Calu3 (cell line): ENCODE measurements at regions not wholly inside any gene's neighbourhood (a gene's known extent, or its start where the extent isn't known, plus 50 kb on each side); places are given as distances from the start of the nearest gene placed in this dataset.

Experiments
- BruUV-seq: library from RNA; stranded (reverse); fragments of 400-500 nt; replicated peaks from 2 replicates; lab custom pipeline; 2021; lab: Mats Ljungman, UMichigan
- CTCF ChIA-PET: fragments of 300-600 bp; sonication (Branson Sonifier 250); formaldehyde crosslinking; loops from one replicate; lab custom pipeline; 2022; ENCODE audit warnings: antibody characterized with exemption; lab: Charles Lee
- DNase-seq: peaks from one replicate; pipeline ENCODE4 v3.0.0; 2022
- H3K27ac Mint-ChIP-seq: one replicate; pipeline ENCODE4 v1.8.0; 2022; ENCODE audit warnings: mixed read lengths; ENCODE audit not compliant: unreplicated experiment
- H3K27me3 Mint-ChIP-seq: one replicate; pipeline ENCODE4 v1.8.0; 2022; ENCODE audit warnings: mixed read lengths; ENCODE audit not compliant: unreplicated experiment
- H3K36me3 Mint-ChIP-seq: one replicate; pipeline ENCODE4 v1.8.0; 2022; ENCODE audit warnings: mild to moderate bottlenecking, moderate library complexity, mixed read lengths; ENCODE audit not compliant: insufficient read depth, unreplicated experiment
- H3K4me1 Mint-ChIP-seq: one replicate; pipeline ENCODE4 v1.8.0; 2022; ENCODE audit warnings: mild to moderate bottlenecking, low read depth, mixed read lengths; ENCODE audit not compliant: unreplicated experiment
- H3K4me3 Mint-ChIP-seq: one replicate; pipeline ENCODE4 v1.8.0; 2022; ENCODE audit warnings: mild to moderate bottlenecking, low read depth, moderate library complexity, mixed read lengths; ENCODE audit not compliant: unreplicated experiment
- H3K9me3 Mint-ChIP-seq: one replicate; pipeline ENCODE4 v1.8.0; 2022; ENCODE audit warnings: low read depth, mixed read lengths; ENCODE audit not compliant: unreplicated experiment
- intact Hi-C: fragments of 100-400 bp; cut with micrococcal nuclease; formaldehyde crosslinking; loops from one replicate; pipeline ENCODE4 v1.10.0; 2022; ENCODE audit not compliant: unreplicated experiment
- TF ChIP-seq, protein P1 (sequence below): fragments of 200-600 bp; IDR thresholded peaks from one replicate; pipeline ENCODE4 v1.8.0; 2022; ENCODE audit warnings: antibody characterized with exemption; ENCODE audit not compliant: unreplicated experiment

DNA sequence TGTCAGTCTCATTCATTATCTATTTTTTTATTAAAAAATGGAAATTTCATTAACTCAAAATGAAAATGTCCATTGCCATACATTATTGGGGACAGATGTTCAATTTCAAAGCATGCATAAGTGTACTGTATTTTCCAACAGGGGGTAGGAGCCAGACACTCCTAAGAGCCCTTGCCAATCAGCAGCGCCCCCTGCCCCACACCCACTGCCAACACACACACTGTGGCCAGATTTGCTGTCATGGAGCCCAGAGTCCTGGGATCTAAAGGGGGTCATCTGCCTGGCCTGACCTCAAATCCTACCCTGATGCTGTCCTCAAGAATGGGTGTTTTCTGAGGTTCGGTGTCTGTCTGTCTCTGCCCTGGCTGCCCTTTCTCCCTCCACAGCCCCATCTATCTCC is 162.2 kb upstream of the TWIST2 start:
- Mint-ChIP-seq H3K4me1 (peaks cover 22% of the 10 kb centered on the region), H3K27me3 (peaks cover 9% of the 10 kb centered on the region), H3K27ac (peak overlapping the region; percentile 83), H3K4me3 (no peak overlapping the region), H3K36me3 (no peaks in the 10 kb centered on the region), H3K9me3 (peaks cover 3% of the 10 kb centered on the region)
- intact Hi-C loops, result no loop called here
- DNase-seq, result no peak
- CTCF ChIA-PET, result interaction anchor here (0.8 kb wide), 1 partner anchor 11 kb away, joined by 3 read pairs; no protein-coding TSS in a partner anchor
- BruUV-seq, result no TSS peak
- TF ChIP-seq, protein P1, sequence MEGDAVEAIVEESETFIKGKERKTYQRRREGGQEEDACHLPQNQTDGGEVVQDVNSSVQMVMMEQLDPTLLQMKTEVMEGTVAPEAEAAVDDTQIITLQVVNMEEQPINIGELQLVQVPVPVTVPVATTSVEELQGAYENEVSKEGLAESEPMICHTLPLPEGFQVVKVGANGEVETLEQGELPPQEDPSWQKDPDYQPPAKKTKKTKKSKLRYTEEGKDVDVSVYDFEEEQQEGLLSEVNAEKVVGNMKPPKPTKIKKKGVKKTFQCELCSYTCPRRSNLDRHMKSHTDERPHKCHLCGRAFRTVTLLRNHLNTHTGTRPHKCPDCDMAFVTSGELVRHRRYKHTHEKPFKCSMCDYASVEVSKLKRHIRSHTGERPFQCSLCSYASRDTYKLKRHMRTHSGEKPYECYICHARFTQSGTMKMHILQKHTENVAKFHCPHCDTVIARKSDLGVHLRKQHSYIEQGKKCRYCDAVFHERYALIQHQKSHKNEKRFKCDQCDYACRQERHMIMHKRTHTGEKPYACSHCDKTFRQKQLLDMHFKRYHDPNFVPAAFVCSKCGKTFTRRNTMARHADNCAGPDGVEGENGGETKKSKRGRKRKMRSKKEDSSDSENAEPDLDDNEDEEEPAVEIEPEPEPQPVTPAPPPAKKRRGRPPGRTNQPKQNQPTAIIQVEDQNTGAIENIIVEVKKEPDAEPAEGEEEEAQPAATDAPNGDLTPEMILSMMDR, result no peak

DNA sequence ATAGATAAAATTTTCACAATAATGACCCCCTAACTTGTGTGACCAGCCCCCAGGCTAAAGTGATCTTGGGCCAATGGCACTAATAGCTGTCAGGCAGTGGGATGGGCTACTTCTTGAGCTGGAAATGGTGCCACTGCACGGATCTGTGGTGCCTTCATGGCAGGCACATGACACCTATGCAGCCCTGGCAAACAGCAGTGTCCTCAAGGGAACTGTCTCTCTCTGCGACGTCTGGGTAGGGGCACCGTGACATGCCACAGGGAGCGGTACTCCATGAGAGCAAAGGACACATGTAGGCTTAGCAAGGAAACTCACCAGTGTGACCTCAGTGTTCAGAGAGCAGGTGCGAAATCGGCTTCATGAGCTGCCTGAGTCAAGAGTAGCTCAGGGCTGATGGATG is 161.7 kb upstream of the TWIST2 start:
- CTCF ChIA-PET, result no interaction called here

DNA sequence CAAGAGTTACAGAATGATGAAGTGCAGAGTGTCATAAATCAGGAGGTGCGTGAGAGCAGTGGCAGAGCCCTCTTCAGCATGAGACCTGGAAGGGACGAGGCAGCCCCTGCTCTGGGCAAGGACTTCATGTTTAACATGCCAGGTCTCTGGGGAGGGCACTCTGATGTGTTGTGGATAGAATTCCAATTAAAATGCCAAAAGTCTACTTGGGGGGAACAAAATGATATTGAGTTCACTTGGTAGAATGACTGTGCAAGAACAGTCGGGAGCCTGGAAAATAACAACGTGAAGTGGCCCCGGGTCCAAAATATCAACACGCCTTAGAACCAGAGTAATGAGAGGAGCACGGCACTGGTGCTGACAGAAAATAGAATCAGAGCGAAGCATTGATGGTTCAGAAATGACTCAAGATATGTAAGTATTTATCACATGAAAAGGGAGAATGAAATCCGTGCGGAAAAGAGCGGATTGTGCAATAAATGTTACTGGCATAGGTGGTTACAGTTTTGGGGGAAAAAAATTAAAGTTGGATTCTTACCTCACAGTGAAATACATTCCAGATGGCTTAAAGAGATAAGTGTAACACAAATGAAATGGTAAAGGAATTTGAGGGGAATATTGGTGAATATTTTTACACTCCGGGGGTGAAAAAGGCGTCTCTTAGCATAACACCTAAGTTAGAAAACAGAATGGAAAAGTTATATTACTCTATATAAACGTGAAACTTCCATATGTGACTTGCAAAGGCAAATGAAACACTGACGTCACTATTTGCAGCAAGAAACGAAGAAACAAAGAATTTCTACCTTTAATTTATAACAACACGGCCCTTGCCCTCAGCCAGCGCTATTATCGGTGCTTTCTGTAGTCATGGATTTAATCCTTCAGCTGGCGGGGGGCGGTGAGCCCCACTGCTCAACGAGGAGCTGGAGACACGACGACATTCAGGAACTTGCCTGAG is 159.4 kb upstream of the TWIST2 start:
- peaks cover 3% of the 10 kb centered on the region for H3K9me3 Mint-ChIP-seq

More for the DNA sequence above, 161.7 kb upstream of the TWIST2 start:
- TF ChIP-seq, protein P1, result no peak
- Mint-ChIP-seq H3K27me3 (peaks cover 9% of the 10 kb centered on the region), H3K9me3 (peaks cover 3% of the 10 kb centered on the region), H3K36me3 (no peaks in the 10 kb centered on the region), H3K4me3 (no peak overlapping the region), H3K4me1 (peaks cover 22% of the 10 kb centered on the region), H3K27ac (peak overlapping the region; percentile 31)
- intact Hi-C loops, result no loop called here
- BruUV-seq, result no TSS peak
- DNase-seq, result no peak

DNA sequence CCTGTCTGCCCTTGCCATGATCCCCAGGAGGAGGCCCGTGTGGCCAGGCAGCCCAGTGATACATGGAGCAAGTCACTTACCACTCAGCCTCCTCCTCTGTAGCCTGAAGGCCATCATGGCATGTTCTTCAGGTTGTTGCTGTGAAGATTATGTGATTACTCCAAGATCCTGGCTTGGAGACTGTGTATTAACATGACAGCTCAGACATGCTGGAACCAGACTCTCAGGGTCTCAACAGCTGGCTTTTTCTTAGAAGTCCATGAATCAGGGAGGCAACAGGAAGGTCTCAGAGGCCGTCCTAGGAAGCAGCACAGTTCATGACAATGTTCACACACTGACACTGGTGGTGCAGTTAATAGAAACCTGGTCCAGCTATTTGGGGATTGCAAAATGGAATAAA is 158.6 kb upstream of the TWIST2 start:
- no peak overlapping the region for H3K4me3 Mint-ChIP-seq
- CTCF ChIA-PET, result no interaction called here
- TF ChIP-seq, protein P1, result no peak
- H3K27me3 Mint-ChIP-seq, result peaks cover 19% of the 10 kb centered on the region
- no peaks in the 10 kb centered on the region for H3K36me3 Mint-ChIP-seq
- H3K27ac Mint-ChIP-seq, result no peak overlapping the region
- peaks cover 3% of the 10 kb centered on the region for H3K9me3 Mint-ChIP-seq
- no peak for DNase-seq
- intact Hi-C loops, result no loop called here
- no TSS peak for BruUV-seq
- H3K4me1 Mint-ChIP-seq, result peaks cover 13% of the 10 kb centered on the region

More for the DNA sequence above, 159.4 kb upstream of the TWIST2 start:
- no peak overlapping the region for H3K4me3 Mint-ChIP-seq
- TF ChIP-seq, protein P1, result no peak
- intact Hi-C loops, result no loop called here
- CTCF ChIA-PET, result no interaction called here
- BruUV-seq, result no TSS peak
- H3K27me3 Mint-ChIP-seq, result peaks cover 10% of the 10 kb centered on the region
- H3K27ac Mint-ChIP-seq, result no peak overlapping the region
- peaks cover 21% of the 10 kb centered on the region for H3K4me1 Mint-ChIP-seq
- H3K36me3 Mint-ChIP-seq, result no peaks in the 10 kb centered on the region
- no peak for DNase-seq
